ENCODE measurements at regions not wholly inside any gene's neighbourhood (a gene's known extent, or its start where the extent isn't known, plus 50 kb on each side); places are given as distances from the start of the nearest gene placed in this dataset.

GRCh38 chr14:66120402-66120801, 365.8 kb upstream of the CCDC196 start:
- H3K27ac ChIP-seq, result no peak overlapping the region
- 85% methylated on average over 3 of the region's 3 CpGs for WGBS

DNA sequence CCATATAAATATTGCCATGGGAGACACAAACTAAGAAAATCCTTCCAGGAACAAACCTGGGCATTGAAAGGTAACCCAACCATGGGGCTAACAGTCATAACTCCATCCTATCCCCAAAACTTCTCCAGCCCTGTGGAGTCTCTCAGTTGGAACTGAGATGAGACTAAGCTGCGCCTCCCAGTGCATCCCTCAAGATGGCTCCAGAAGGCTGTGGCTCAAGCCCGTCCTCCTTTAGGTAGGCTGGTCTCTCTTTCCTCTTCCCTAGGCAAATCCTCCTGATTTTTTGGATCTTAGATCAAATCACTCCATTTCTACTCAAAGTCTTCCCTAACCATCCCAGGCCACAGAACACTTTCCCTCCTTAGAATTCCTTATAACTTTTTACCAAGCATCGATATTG, 364.3 kb upstream of the CCDC196 start:
- no peaks in the 10 kb centered on the region for H3K36me3 ChIP-seq
- intact Hi-C loops (cut with DNase I), result no loop called here
- WGBS, result 95% methylated on average over 3 of the region's 3 CpGs
- no peak for DNase-seq (ENCODE audit: low spot score)
- TF ChIP-seq POLR2A (IDR thresholded peaks at IDR 0.05), result no peak
- no peak for TF ChIP-seq POLR2AphosphoS5 (IDR thresholded peaks at IDR 0.05)
- TF ChIP-seq CTCF (IDR thresholded peaks at IDR 0.05), result no peak
- H3K27ac ChIP-seq, result no peak overlapping the region
- no peaks in the 10 kb centered on the region for H3K27me3 ChIP-seq (replicated peaks; ENCODE audit: insufficient read depth)
- H3K9me3 ChIP-seq, result no peaks in the 10 kb centered on the region
- H3K4me3 ChIP-seq, result no peak overlapping the region
- H3K4me1 ChIP-seq (replicated peaks), result no peaks in the 10 kb centered on the region

More at GRCh38 chr14:66120402-66120801, 365.8 kb upstream of the CCDC196 start:
- no peak for DNase-seq (ENCODE audit: low spot score)
- H3K27me3 ChIP-seq (replicated peaks; ENCODE audit: insufficient read depth), result no peaks in the 10 kb centered on the region
- intact Hi-C loops (cut with DNase I), result no loop called here
- H3K9me3 ChIP-seq, result no peaks in the 10 kb centered on the region
- no peaks in the 10 kb centered on the region for H3K36me3 ChIP-seq
- no peaks in the 10 kb centered on the region for H3K4me1 ChIP-seq (replicated peaks)
- TF ChIP-seq CTCF (IDR thresholded peaks at IDR 0.05), result no peak
- no peak for TF ChIP-seq POLR2A (IDR thresholded peaks at IDR 0.05)
- no peak for TF ChIP-seq POLR2AphosphoS5 (IDR thresholded peaks at IDR 0.05)
- H3K4me3 ChIP-seq, result no peak overlapping the region

GRCh38 chr14:66129224-66129623, 356.9 kb upstream of the CCDC196 start:
- no peaks in the 10 kb centered on the region for H3K4me1 ChIP-seq (replicated peaks)
- H3K27ac ChIP-seq, result no peak overlapping the region
- H3K4me3 ChIP-seq, result no peak overlapping the region
- no peaks in the 10 kb centered on the region for H3K36me3 ChIP-seq
- intact Hi-C loops (cut with DNase I), result no loop called here
- no peak for DNase-seq (ENCODE audit: low spot score)
- H3K27me3 ChIP-seq (replicated peaks; ENCODE audit: insufficient read depth), result no peaks in the 10 kb centered on the region
- WGBS, result 90% methylated on average over 2 of the region's 2 CpGs
- no peak for TF ChIP-seq CTCF (IDR thresholded peaks at IDR 0.05)
- no peak for TF ChIP-seq POLR2A (IDR thresholded peaks at IDR 0.05)
- TF ChIP-seq POLR2AphosphoS5 (IDR thresholded peaks at IDR 0.05), result no peak
- no peaks in the 10 kb centered on the region for H3K9me3 ChIP-seq

GRCh38 chr14:66131111-66131510, 355.1 kb upstream of the CCDC196 start:
- intact Hi-C loops (cut with DNase I), result no loop called here
- Histone ChIP-seq H3K27me3 (replicated peaks; ENCODE audit: insufficient read depth) (no peaks in the 10 kb centered on the region), H3K4me3 (no peak overlapping the region), H3K27ac (no peak overlapping the region), H3K36me3 (no peaks in the 10 kb centered on the region), H3K4me1 (replicated peaks) (no peaks in the 10 kb centered on the region), H3K9me3 (no peaks in the 10 kb centered on the region)
- no peak for DNase-seq (ENCODE audit: low spot score)
- WGBS, result 73% methylated on average over 4 of the region's 4 CpGs
- TF ChIP-seq POLR2AphosphoS5 (IDR thresholded peaks at IDR 0.05) (no peak), CTCF (IDR thresholded peaks at IDR 0.05) (no peak)

DNA sequence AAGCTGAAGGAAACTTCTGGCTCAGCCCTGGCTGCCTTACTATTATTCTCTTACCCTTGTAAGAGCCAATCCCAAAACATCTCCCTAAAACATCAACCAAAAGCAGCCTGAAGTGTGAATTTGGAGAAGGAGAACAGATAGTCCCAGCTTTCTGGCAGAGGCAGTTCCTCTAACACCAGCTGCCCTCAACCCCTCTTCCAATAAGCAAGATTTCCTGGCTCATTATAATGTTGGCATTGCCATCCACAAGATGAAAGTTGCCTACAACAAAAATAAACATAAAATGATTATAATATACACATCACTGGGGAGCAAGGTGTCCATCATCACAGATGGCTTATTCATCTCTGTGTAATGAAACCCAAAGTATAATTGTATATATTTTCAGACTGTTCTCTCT, 352.5 kb upstream of the CCDC196 start:
- intact Hi-C loops (cut with DNase I), result no loop called here
- Histone ChIP-seq H3K36me3 (no peaks in the 10 kb centered on the region), H3K27ac (no peak overlapping the region), H3K27me3 (replicated peaks; ENCODE audit: insufficient read depth) (no peaks in the 10 kb centered on the region), H3K4me1 (replicated peaks) (no peaks in the 10 kb centered on the region), H3K9me3 (no peaks in the 10 kb centered on the region), H3K4me3 (no peak overlapping the region)
- TF ChIP-seq POLR2A (IDR thresholded peaks at IDR 0.05) (no peak), CTCF (IDR thresholded peaks at IDR 0.05) (no peak), POLR2AphosphoS5 (IDR thresholded peaks at IDR 0.05) (no peak)
- no peak for DNase-seq (ENCODE audit: low spot score)
